Heart left ventricle (tissue), 13 donors: ENCODE measurements at regions not wholly inside any gene's neighbourhood (a gene's known extent, or its start where the extent isn't known, plus 50 kb on each side); places are given as distances from the start of the nearest gene placed in this dataset.

Experiments used
- CTCF ChIP-seq, 12 donors: fragments of 200-600 bp; sonication (generic) in 4 of 12; IDR thresholded peaks; one replicate each; pipeline versions ENCODE4 v1.5.0 to v1.8.0; 2018 to 2022; ENCODE audit warnings: antibody characterized with exemption in 12 of 12, mild to moderate bottlenecking in 5 of 12
- POLR2A ChIP-seq, 2 donors: fragments of 450-650 bp; IDR thresholded peaks; one replicate each; pipeline ENCODE4 v1.6.1; 2017; ENCODE audit warnings: antibody characterized with exemption in 2 of 2, mild to moderate bottlenecking in 2 of 2, moderate library complexity in 2 of 2
- donor health status: ischemic (EF 13 %, LVEDD 7.1; RV severe dilation, severe dysfunction).
- donor health status: DM: no; HTN: yes; CAD: no.
- donor health status: DM: no; HTN: no; CAD: no.
- donor health status: ischemic (EF 25% LVEDD 6.9; RV normal size, moderate dysfunction).
- donor health status: ischemic (EF 25% LVEDD 5.7; RV mildly dilated, moderate dysfunction).
- donor health status: ischemic (EF 35%, LVEDD 5.7; RV mildly dilated, moderate dysfunction).
- donor health status: nonischemic (EF 11% LVEDD 7.7; RV severe dilation, severe dysfunction).
- donor health status: DM: yes; HTN: yes; CAD: no.
- donor health status: PGD.
- donor health status: ischemic (EF 29% LVEDD 5.4; RV normal size, mild dysfunction).
- donor health status: nonischemic (EF 23%, LVEDD 6.1; RV moderate dilation, normal function).

GRCh38 chr10:8533462-8533861 lies 479.0 kb downstream of the GATA3 start:
- no peak for TF ChIP-seq POLR2A (IDR thresholded peaks at IDR 0.05)
- no peak for TF ChIP-seq CTCF (IDR thresholded peaks at IDR 0.05)
